ENCODE measurements at regions not wholly inside any gene's neighbourhood (a gene's known extent, or its start where the extent isn't known, plus 50 kb on each side); places are given as distances from the start of the nearest gene placed in this dataset.

DNA sequence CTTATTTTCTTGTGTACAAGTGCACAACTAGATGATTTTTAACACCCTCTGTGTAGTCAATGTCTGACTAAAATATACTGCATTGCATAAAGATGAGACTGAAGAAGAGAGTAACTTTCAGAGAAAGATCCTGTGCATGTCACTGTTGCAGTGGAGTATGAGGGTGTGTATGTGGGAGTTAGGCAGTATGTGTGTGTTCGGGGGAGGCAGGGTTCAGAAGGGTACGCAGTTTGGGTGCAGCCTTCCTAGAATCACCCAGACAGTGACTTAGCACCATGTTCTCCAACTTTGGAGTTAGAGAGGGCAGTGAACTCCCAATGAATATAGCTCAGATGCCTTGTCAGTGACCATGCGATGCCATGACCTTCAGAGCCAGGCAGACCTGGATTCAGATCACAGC lies 84.6 kb downstream of the LRATD1 start:
- Histone ChIP-seq H3K4me1 (ENCODE audit: control insufficient read depth in 2 of 2, insufficient read depth in 2 of 2, low read length in 2 of 2) (no peaks in the 10 kb centered on the region), H3K9ac (ENCODE audit: low read length) (no peak overlapping the region), H3K36me3 (replicated peaks in 1 of 2; ENCODE audit: control extremely low read depth in 1 of 2, control insufficient read depth in 1 of 2, extremely low read depth in 1 of 2, insufficient read depth in 2 of 2, low read length in 1 of 2) (no peaks in the 10 kb centered on the region), H3K9me3 (ENCODE audit: control extremely low read depth in 1 of 3, control insufficient read depth in 2 of 3, insufficient read depth in 1 of 3, low read length in 2 of 3) (no peaks in the 10 kb centered on the region), H3K4me3 (ENCODE audit: control extremely low read depth in 1 of 5, extremely low read depth in 1 of 5, insufficient read depth in 1 of 5, low read depth in 2 of 5, low read length in 4 of 5) (no peak overlapping the region), H3K4me2 (replicated peaks; ENCODE audit: low read depth, low read length, poor library complexity, severe bottlenecking) (no peak overlapping the region), H3K27me3 (replicated peaks in 1 of 4; ENCODE audit: control extremely low read depth in 1 of 4, control insufficient read depth in 3 of 4, insufficient read depth in 4 of 4, low read length in 3 of 4) (no peaks in the 10 kb centered on the region), H2AFZ (ENCODE audit: insufficient read depth, low read depth, low read length, poor library complexity, severe bottlenecking) (no peak overlapping the region), H3K79me2 (ENCODE audit: control insufficient read depth, insufficient read depth, low read length) (no peaks in the 10 kb centered on the region), H3K27ac (ENCODE audit: low read length in 2 of 2) (no peak overlapping the region), H4K20me1 (ENCODE audit: control insufficient read depth, insufficient read depth, low read length, poor library complexity, severe bottlenecking) (no peaks in the 10 kb centered on the region)
- TF ChIP-seq EZH2 (IDR thresholded peaks at IDR 0.05; ENCODE audit: borderline replicate concordance, insufficient read depth, low read depth, low read length, poor library complexity, severe bottlenecking) = no peak
- TF ChIP-seq, protein P1, sequence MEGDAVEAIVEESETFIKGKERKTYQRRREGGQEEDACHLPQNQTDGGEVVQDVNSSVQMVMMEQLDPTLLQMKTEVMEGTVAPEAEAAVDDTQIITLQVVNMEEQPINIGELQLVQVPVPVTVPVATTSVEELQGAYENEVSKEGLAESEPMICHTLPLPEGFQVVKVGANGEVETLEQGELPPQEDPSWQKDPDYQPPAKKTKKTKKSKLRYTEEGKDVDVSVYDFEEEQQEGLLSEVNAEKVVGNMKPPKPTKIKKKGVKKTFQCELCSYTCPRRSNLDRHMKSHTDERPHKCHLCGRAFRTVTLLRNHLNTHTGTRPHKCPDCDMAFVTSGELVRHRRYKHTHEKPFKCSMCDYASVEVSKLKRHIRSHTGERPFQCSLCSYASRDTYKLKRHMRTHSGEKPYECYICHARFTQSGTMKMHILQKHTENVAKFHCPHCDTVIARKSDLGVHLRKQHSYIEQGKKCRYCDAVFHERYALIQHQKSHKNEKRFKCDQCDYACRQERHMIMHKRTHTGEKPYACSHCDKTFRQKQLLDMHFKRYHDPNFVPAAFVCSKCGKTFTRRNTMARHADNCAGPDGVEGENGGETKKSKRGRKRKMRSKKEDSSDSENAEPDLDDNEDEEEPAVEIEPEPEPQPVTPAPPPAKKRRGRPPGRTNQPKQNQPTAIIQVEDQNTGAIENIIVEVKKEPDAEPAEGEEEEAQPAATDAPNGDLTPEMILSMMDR (IDR thresholded peaks at IDR 0.05) = no peak
- Mint-ChIP-seq H3K4me3 (no peak overlapping the region), H3K9me3 (ENCODE audit: insufficient read depth) (no peaks in the 10 kb centered on the region), H3K27ac (no peak overlapping the region), H3K27me3 (no peaks in the 10 kb centered on the region), H3K4me1 (no peaks in the 10 kb centered on the region)
- WGBS (ENCODE audit: insufficient coverage) = 95% methylated on average over 3 of the region's 3 CpGs
- DNase-seq = no peak
- POLR2A ChIA-PET = no interaction called here
- CTCF ChIA-PET = no interaction called here
- intact Hi-C loops (cut with micrococcal nuclease) = no loop called here
- no peak for ATAC-seq (ENCODE audit: low read depth)

DNA sequence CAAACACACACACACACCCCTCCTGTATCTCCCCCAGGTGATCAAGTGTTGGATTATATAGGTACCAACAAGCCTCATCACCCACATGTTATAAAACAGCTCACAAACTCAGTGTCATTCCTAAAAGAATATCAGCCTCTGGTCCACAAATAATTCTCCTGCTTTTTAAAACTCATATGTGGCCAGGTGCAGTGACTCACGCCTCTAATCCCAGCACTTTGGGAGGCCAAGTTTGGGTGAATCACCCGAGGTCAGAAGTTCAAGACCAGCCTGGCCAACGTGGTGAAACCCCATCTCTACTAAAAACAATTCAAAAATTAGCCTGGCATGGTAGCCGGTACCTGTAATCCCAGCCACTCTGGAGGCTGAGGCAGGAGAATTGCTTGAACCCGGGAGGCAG lies 87.8 kb downstream of the LRATD1 start:
- intact Hi-C loops (cut with micrococcal nuclease) = no loop called here

More for the DNA sequence above, 87.8 kb downstream of the LRATD1 start:
- H3K9ac ChIP-seq (ENCODE audit: low read length) = no peak overlapping the region
- ATAC-seq (ENCODE audit: low read depth) (no peak), DNase-seq (no peak)
- no peaks in the 10 kb centered on the region for H3K9me3 ChIP-seq (ENCODE audit: control extremely low read depth in 1 of 3, control insufficient read depth in 2 of 3, insufficient read depth in 1 of 3, low read length in 2 of 3)
- no peaks in the 10 kb centered on the region for H3K27me3 Mint-ChIP-seq
- H2AFZ ChIP-seq (ENCODE audit: insufficient read depth, low read depth, low read length, poor library complexity, severe bottlenecking) = no peak overlapping the region
- POLR2A ChIA-PET = no interaction called here
- no peaks in the 10 kb centered on the region for H3K4me1 Mint-ChIP-seq
- H3K27ac ChIP-seq (ENCODE audit: low read length in 2 of 2) = no peak overlapping the region
- 71% methylated on average over 4 of the region's 5 CpGs for WGBS (ENCODE audit: insufficient coverage)
- H3K4me2 ChIP-seq (replicated peaks; ENCODE audit: low read depth, low read length, poor library complexity, severe bottlenecking) = no peak overlapping the region
- CTCF ChIA-PET = no interaction called here
- H3K27ac Mint-ChIP-seq = no peak overlapping the region
- no peaks in the 10 kb centered on the region for H3K79me2 ChIP-seq (ENCODE audit: control insufficient read depth, insufficient read depth, low read length)
- H3K4me3 ChIP-seq (ENCODE audit: control extremely low read depth in 1 of 5, extremely low read depth in 1 of 5, insufficient read depth in 1 of 5, low read depth in 2 of 5, low read length in 4 of 5) = no peak overlapping the region
- H3K4me3 Mint-ChIP-seq = no peak overlapping the region
- H3K9me3 Mint-ChIP-seq (ENCODE audit: insufficient read depth) = no peaks in the 10 kb centered on the region
- TF ChIP-seq EZH2 (IDR thresholded peaks at IDR 0.05; ENCODE audit: borderline replicate concordance, insufficient read depth, low read depth, low read length, poor library complexity, severe bottlenecking) = no peak
- TF ChIP-seq, protein P1 (IDR thresholded peaks at IDR 0.05) = no peak
- H3K36me3 ChIP-seq (replicated peaks in 1 of 2; ENCODE audit: control extremely low read depth in 1 of 2, control insufficient read depth in 1 of 2, extremely low read depth in 1 of 2, insufficient read depth in 2 of 2, low read length in 1 of 2) = no peaks in the 10 kb centered on the region
- H3K4me1 ChIP-seq (ENCODE audit: control insufficient read depth in 2 of 2, insufficient read depth in 2 of 2, low read length in 2 of 2) = no peaks in the 10 kb centered on the region
- no peaks in the 10 kb centered on the region for H4K20me1 ChIP-seq (ENCODE audit: control insufficient read depth, insufficient read depth, low read length, poor library complexity, severe bottlenecking)
- no peaks in the 10 kb centered on the region for H3K27me3 ChIP-seq (replicated peaks in 1 of 4; ENCODE audit: control extremely low read depth in 1 of 4, control insufficient read depth in 3 of 4, insufficient read depth in 4 of 4, low read length in 3 of 4)

Data from B cell (primary cell).